CD14-positive monocyte (primary cell): ENCODE measurements at regions not wholly inside any gene's neighbourhood (a gene's known extent, or its start where the extent isn't known, plus 50 kb on each side); places are given as distances from the start of the nearest gene placed in this dataset.

ENCODE experiments used
- DNase-seq, 3 donors: peaks; one replicate each; pipeline ENCODE4 v3.0.0-alpha.2; 2011 to 2022
- H2AFZ ChIP-seq: 2 replicates; pipeline ENCODE4 v1.6.0; 2012; ENCODE audit warnings: mild to moderate bottlenecking, low read depth, low read length, inconsistent platforms; ENCODE audit not compliant: insufficient read depth, poor library complexity, severe bottlenecking
- H3K27ac ChIP-seq, 2 donors: 1 replicate in 1 of 2; 2 replicates in 1 of 2; pipeline ENCODE4 v1.5.1; 2012 to 2013; ENCODE audit warnings: low read length in 2 of 2, control low read depth in 1 of 2, inconsistent platforms in 1 of 2, low read depth in 1 of 2, mild to moderate bottlenecking in 1 of 2
- H3K27me3 ChIP-seq, 2 donors: one replicate each; pipeline versions ENCODE4 v1.6.0 to v1.6.1; 2011 to 2013; ENCODE audit warnings: low read length in 2 of 2; ENCODE audit not compliant: control insufficient read depth in 2 of 2, insufficient read depth in 2 of 2
- H3K36me3 ChIP-seq, 2 donors: replicated peaks in 1 of 2; 1 replicate in 1 of 2; 2 replicates in 1 of 2; pipeline versions ENCODE4 v1.5.1 to v1.6.1; 2012 to 2013; ENCODE audit warnings: low read length in 2 of 2, control low read depth in 1 of 2, inconsistent platforms in 1 of 2, mild to moderate bottlenecking in 1 of 2; ENCODE audit not compliant: insufficient read depth in 2 of 2, control insufficient read depth in 1 of 2
- H3K4me1 ChIP-seq, 2 donors: 1 replicate in 1 of 2; 2 replicates in 1 of 2; pipeline versions ENCODE4 v1.5.1 to v1.6.1; 2012 to 2013; ENCODE audit warnings: low read length in 2 of 2, control low read depth in 1 of 2, inconsistent platforms in 1 of 2, mild to moderate bottlenecking in 1 of 2, moderate library complexity in 1 of 2; ENCODE audit not compliant: insufficient read depth in 2 of 2, control insufficient read depth in 1 of 2
- H3K4me2 ChIP-seq: replicated peaks from 2 replicates; pipeline ENCODE3; 2012; ENCODE audit warnings: low read length, moderate library complexity, mild to moderate bottlenecking; ENCODE audit not compliant: poor library complexity, severe bottlenecking; ENCODE audit errors: extremely low read depth
- H3K4me3 ChIP-seq, 3 experiments: fragments of 200-600 bp in 1 of 3; sonication (generic) in 1 of 3; replicated peaks in 1 of 3; 1 replicate in 2 of 3; 2 replicates in 1 of 3; pipeline ENCODE4 v1.5.1; 2011 to 2013; ENCODE audit warnings: low read length in 3 of 3, mild to moderate bottlenecking in 3 of 3, control low read depth in 2 of 3, low read depth in 2 of 3, inconsistent platforms in 1 of 3, moderate library complexity in 1 of 3
- H3K79me2 ChIP-seq: 2 replicates; pipeline ENCODE4 v1.6.0; 2012; ENCODE audit warnings: mild to moderate bottlenecking, control low read depth, inconsistent platforms, low read length, moderate library complexity; ENCODE audit not compliant: insufficient read depth
- H3K9ac ChIP-seq: 2 replicates; pipeline ENCODE4 v1.6.0; 2017; ENCODE audit warnings: low read length, mild to moderate bottlenecking; ENCODE audit not compliant: insufficient read depth, poor library complexity, severe bottlenecking
- H3K9me3 ChIP-seq, 2 donors: replicated peaks in 1 of 2; 1 replicate in 1 of 2; 2 replicates in 1 of 2; pipeline versions ENCODE4 v1.5.1 to v1.6.1; 2012 to 2013; ENCODE audit warnings: low read length in 2 of 2, control low read depth in 1 of 2; ENCODE audit not compliant: control insufficient read depth in 1 of 2, insufficient read depth in 1 of 2
- H4K20me1 ChIP-seq: 2 replicates; pipeline ENCODE4 v1.6.0; 2012; ENCODE audit warnings: mild to moderate bottlenecking, low read length, control low read depth, moderate library complexity; ENCODE audit not compliant: insufficient read depth
- H3K27ac Mint-ChIP-seq, 7 donors: one replicate each; pipeline ENCODE4 v1.8.0; 2020; ENCODE audit warnings: mild to moderate bottlenecking in 7 of 7, mixed read lengths in 7 of 7, moderate library complexity in 6 of 7, inconsistent platforms in 2 of 7
- H3K27me3 Mint-ChIP-seq, 3 donors: one replicate each; pipeline ENCODE4 v1.8.0; 2021 to 2022; ENCODE audit warnings: low read depth in 3 of 3, mild to moderate bottlenecking in 3 of 3, mixed read lengths in 3 of 3, moderate library complexity in 3 of 3, inconsistent platforms in 1 of 3
- H3K36me3 Mint-ChIP-seq, 2 donors: one replicate each; pipeline ENCODE4 v1.8.0; 2020; ENCODE audit warnings: mixed read lengths in 2 of 2, inconsistent platforms in 1 of 2, mild to moderate bottlenecking in 1 of 2
- H3K4me1 Mint-ChIP-seq: one replicate; pipeline ENCODE4 v1.8.0; 2020; ENCODE audit warnings: mild to moderate bottlenecking, mixed read lengths
- H3K4me3 Mint-ChIP-seq, 2 donors: one replicate each; pipeline ENCODE4 v1.8.0; 2020; ENCODE audit warnings: mild to moderate bottlenecking in 2 of 2, mixed read lengths in 2 of 2, moderate library complexity in 1 of 2
- H3K9me3 Mint-ChIP-seq, 7 donors: one replicate each; pipeline ENCODE4 v1.8.0; 2020 to 2022; ENCODE audit warnings: mixed read lengths in 7 of 7, mild to moderate bottlenecking in 6 of 7, moderate library complexity in 6 of 7, inconsistent platforms in 2 of 7
- CTCF ChIP-seq: fragments of 200-600 bp; IDR thresholded peaks from one replicate; pipeline ENCODE4 v1.8.0; 2022; ENCODE audit warnings: antibody characterized with exemption, mild to moderate bottlenecking
- WGBS: methylation state at CpG from one replicate; pipeline ENCODE4 v1.1.5; 2013; ENCODE audit warnings: missing lambda C conversion rate; ENCODE audit not compliant: insufficient coverage; 5-methylcytosine and 5-hydroxymethylcytosine counted together
- intact Hi-C, 2 donors: fragments of 100-400 bp; cut with micrococcal nuclease; formaldehyde crosslinking; loops; one replicate each; pipeline versions ENCODE4 v1.15.0 to v1.15.1; 2023

- TF ChIP-seq CTCF: no peak
- H3K9ac ChIP-seq: peak overlapping the region; percentile 33
- H3K4me1 Mint-ChIP-seq: peaks cover 49% of the 10 kb centered on the region
Measured at GRCh38 chr6:157768304-157768703, 54.7 kb upstream of the SNX9 start.

GRCh38 chr6:157768863-157769551, 54.0 kb upstream of the SNX9 start:
- H3K4me3 ChIP-seq: no peak overlapping the region
- no peaks in the 10 kb centered on the region for H3K27me3 ChIP-seq
- Mint-ChIP-seq H3K9me3 (peaks cover 0 to 2% (median 0%) of the 10 kb centered on the region in 7 donors), H3K4me3 (no peak overlapping the region), H3K36me3 (peaks cover 0 to 6% of the 10 kb centered on the region in 2 donors), H3K27ac (peak overlapping the region; percentile 91 to 98 (median 95)), H3K4me1 (peaks cover 42% of the 10 kb centered on the region), H3K27me3 (peaks cover 6 to 10% (median 7%) of the 10 kb centered on the region in 3 donors)
- peaks cover 43 to 51% of the 10 kb centered on the region in 2 donors for H3K4me1 ChIP-seq
- intact Hi-C loops: loop anchor here in 1 of 2 donors (10.0 kb wide), 2 partner anchors 286 to 316 kb away; no protein-coding TSS in a partner anchor
- 71% methylated on average over 10 of the region's 13 CpGs for WGBS
- H3K36me3 ChIP-seq: no peaks in the 10 kb centered on the region
- H3K9ac ChIP-seq: no peak overlapping the region
- H3K79me2 ChIP-seq: no peaks in the 10 kb centered on the region
- no peak for DNase-seq
- H3K27ac ChIP-seq: peak overlapping the region; percentile 76 to 89
- no peaks in the 10 kb centered on the region for H3K9me3 ChIP-seq
- no peak for TF ChIP-seq CTCF
- no peak overlapping the region for H2AFZ ChIP-seq
- H4K20me1 ChIP-seq: no peaks in the 10 kb centered on the region
- H3K4me2 ChIP-seq: peak overlapping the region; percentile 50

More at GRCh38 chr6:157768304-157768703, 54.7 kb upstream of the SNX9 start:
- Histone ChIP-seq H3K9me3 (no peaks in the 10 kb centered on the region), H3K27ac (peak overlapping the region; percentile 76 to 89), H3K4me2 (peak overlapping the region; percentile 50), H3K4me3 (peak overlapping the region in 1 of 3 experiments; percentile 39), H3K79me2 (no peaks in the 10 kb centered on the region), H3K4me1 (peaks cover 50 to 58% of the 10 kb centered on the region in 2 donors), H3K36me3 (no peaks in the 10 kb centered on the region), H2AFZ (peak overlapping the region; percentile 46), H3K27me3 (no peaks in the 10 kb centered on the region), H4K20me1 (no peaks in the 10 kb centered on the region)
- peaks cover 1 to 8% (median 4%) of the 10 kb centered on the region in 3 donors for H3K27me3 Mint-ChIP-seq
- H3K9me3 Mint-ChIP-seq: peaks cover 0 to 2% (median 0%) of the 10 kb centered on the region in 7 donors
- WGBS: no CpG with 5 or more reads among the region's 6 CpGs
- peaks cover 0 to 6% of the 10 kb centered on the region in 2 donors for H3K36me3 Mint-ChIP-seq
- H3K27ac Mint-ChIP-seq: peak overlapping the region; percentile 91 to 98 (median 95)
- peak; percentile 76 to 89 (median 78) for DNase-seq
- intact Hi-C loops: loop anchor here in 1 of 2 donors (10.0 kb wide), 2 partner anchors 286 to 316 kb away; no protein-coding TSS in a partner anchor
- peak overlapping the region; percentile 39 to 70 for H3K4me3 Mint-ChIP-seq
